GM12874 (cell line): ENCODE measurements at regions not wholly inside any gene's neighbourhood (a gene's known extent, or its start where the extent isn't known, plus 50 kb on each side); places are given as distances from the start of the nearest gene placed in this dataset.

ENCODE experiments used
- TF ChIP-seq, protein P1 (sequence below): IDR thresholded peaks from 2 replicates; pipeline ENCODE4 v1.5.1; 2011; ENCODE audit warnings: low read depth, mild to moderate bottlenecking, control low read depth, low read length, moderate library complexity; ENCODE audit not compliant: insufficient read depth

DNA sequence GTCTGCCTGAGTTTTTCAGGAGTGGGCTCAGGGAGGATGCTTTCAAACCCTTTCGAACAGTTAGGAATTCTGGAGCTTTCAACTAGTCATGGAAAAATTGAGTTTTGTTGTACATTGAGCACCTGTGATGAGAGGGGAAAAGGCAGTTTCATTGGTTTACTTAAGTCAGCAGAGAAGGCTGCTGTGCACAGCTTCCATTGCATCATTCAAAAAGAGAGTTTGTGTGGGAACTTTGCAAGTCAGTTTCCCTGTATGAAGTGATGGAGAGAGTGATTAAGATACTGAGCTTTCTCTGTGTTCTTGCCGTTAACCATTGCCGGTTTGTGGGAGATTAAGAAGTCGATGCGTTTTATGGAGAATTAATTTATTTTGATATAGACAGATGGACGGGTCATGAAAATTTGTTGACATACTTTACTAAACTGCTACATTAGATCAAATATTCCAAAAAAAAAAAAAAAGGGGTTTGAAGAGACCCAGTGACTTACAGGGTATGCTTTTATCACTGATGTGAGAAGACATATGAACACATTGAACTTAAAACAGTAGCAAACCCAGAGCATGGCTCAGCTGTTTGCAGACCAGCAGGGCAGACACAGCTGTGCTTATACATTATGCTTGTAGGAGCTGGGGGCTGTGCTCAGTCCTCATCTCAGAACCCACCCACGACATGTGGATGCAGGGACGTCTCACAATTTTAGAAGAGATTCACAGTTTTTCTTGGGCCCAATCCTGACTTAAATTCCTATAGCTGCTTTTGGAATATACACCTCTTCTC is 234.1 kb downstream of the SOX4 start:
- TF ChIP-seq, protein P1, sequence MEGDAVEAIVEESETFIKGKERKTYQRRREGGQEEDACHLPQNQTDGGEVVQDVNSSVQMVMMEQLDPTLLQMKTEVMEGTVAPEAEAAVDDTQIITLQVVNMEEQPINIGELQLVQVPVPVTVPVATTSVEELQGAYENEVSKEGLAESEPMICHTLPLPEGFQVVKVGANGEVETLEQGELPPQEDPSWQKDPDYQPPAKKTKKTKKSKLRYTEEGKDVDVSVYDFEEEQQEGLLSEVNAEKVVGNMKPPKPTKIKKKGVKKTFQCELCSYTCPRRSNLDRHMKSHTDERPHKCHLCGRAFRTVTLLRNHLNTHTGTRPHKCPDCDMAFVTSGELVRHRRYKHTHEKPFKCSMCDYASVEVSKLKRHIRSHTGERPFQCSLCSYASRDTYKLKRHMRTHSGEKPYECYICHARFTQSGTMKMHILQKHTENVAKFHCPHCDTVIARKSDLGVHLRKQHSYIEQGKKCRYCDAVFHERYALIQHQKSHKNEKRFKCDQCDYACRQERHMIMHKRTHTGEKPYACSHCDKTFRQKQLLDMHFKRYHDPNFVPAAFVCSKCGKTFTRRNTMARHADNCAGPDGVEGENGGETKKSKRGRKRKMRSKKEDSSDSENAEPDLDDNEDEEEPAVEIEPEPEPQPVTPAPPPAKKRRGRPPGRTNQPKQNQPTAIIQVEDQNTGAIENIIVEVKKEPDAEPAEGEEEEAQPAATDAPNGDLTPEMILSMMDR, result no peak

DNA sequence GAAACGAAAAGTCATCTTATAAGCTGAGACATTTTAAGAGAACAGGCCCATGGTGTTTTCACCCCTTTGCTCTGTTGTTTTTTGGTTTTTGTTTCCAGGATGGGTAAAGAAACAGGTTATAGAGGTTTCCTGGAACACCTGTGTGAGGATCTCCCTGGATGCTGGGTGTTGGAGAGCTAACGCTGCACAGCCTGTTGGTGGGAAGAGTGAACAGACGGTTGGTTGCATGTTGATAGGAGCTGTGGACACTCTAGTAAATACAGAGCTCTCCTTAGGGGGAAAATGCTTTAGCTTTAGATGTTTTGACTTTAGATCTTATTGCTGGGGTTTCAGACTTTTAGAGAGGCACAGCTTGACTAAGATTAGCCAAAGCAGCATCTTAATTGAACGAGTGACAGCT is 235.2 kb downstream of the SOX4 start:
- TF ChIP-seq, protein P1, result no peak

DNA sequence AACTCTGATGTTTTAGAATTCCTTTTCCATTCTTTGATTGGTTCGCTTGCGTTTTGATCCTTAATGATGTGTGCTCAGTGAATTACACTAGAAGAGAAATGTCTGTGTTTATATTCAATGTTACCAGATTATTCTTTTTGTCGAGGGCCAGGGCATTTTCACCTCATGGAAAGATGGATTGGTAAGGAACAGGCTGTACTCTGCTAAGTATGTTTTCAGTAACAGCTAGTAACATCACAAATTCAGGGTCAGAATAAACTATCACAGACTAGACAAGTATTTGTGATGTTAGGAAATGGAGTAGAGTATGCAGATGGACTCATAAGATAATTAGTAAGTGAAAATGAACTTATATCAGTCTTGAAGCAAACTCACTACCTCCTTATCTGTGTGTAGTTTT is 235.6 kb downstream of the SOX4 start:
- TF ChIP-seq, protein P1, result no peak

DNA sequence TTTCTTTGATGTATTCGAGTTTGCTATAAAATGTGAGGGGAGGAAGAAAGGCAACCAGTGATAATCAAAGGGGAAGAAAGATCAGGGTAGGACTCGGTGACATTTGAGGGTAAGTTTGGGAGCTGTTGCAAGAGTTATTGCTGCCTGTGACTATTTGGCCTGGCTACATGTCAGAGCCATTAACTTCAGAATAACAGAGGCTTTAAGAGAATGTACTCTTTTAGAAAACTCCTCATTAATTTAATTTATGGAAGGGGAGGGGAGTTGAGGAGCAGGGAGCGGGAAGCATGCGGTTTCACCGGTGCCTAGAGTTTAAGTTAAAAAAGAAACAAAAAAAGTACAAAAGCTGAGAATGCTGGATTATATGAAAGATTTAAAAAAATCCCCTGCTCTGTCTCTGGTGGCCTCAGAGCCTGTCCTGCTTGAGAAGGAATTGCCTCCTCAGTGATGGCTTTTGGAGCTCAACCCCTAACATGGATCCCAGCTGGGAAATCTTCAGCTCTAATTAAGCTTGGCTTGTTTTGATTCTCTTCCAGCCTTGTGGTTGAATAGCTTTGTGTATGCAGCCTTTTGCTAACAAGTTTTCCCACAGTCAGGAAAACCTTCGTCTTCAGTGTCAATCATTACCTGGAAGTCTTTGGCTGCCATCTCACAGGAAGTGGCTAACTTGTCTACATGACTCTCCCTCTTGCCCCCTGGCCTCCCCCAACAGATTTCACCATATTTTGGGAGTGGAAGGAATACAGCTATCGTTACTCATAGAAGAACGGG is 238.2 kb downstream of the SOX4 start:
- TF ChIP-seq, protein P1, result no peak

DNA sequence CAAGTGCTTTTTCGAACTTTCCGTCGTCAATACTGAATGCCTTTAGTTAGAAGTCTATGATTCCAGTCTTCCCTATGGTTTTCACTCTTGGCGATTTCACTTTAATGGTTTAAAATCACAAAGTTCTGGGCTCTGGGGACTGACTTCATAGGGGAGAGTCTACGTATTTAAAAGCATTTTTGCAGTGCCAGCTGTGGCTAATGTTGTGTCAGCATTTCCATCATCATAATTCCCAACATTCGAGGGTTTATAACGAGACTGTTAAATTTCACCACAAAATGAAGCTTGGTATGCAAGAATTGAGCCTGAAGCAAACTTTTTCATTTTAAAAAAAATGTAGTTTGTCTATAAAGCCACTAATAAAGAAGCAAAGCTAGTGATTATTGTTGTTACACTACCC is 242.7 kb downstream of the SOX4 start:
- TF ChIP-seq, protein P1, result no peak

DNA sequence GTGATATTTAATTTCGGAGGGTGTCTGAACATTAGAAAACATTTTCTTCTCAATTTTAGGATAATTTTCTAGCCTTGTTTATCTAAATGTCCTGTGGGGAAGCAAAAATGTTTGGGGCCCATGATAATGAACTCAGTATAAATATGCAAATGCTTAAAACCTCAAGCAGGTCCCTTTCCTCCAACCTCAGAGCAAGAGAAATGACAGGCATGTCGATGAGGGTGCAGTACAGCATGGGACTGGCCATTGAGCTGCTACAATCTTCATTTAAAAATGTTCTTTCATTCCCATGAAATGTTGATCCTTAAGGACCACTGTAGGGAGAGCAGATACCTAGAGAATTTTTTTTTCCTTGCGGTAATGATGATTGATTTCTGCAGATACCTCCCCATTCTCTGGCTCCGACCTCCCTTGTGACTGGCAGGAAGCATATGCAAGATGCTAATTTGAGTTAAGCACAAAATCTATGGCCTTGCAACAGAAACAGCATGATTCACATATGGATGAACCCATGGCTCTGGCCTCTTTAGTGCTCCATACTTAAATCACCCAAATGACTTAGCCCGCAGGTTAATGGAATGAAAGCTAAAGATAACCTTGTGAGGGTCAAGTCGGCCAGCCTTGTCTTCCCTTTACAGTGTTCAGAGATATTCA is 243.3 kb downstream of the SOX4 start:
- TF ChIP-seq, protein P1, result no peak

DNA sequence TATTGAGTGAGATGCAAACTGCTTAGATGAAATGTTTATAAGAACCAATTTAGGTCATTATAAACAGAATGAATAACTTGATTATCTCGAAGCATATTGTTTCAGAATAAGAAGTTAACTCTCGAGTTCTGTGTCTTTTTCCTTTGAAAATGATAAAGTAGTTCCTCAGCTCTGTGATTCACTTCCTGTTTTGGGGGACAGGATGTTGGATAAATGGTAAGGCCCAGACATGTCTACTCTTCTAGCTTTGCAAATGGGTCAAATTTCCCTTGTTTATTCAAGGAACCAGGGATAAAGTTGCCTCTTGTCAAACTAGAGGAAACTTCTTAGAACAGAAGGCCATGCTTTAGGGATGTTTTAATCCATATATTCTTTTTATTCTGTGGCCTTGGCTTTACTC is 246.9 kb downstream of the SOX4 start:
- TF ChIP-seq, protein P1, result no peak
